A549 (cell line): ENCODE measurements at regions not wholly inside any gene's neighbourhood (a gene's known extent, or its start where the extent isn't known, plus 50 kb on each side); places are given as distances from the start of the nearest gene placed in this dataset.

Experiments used
- CBX2 ChIP-seq: fragments of 200-600 bp; sonication (generic); IDR thresholded peaks from 2 replicates; pipeline ENCODE4 v1.6.1; 2016; ENCODE audit warnings: low read depth, mild to moderate bottlenecking, borderline replicate concordance
- CTCF ChIP-seq: fragments of >200 bp; sonication (Bioruptor Twin); formaldehyde crosslinking; IDR thresholded peaks from 3 replicates; pipeline ENCODE4 v1.5.1; 2016
- POLR2A ChIP-seq: IDR thresholded peaks from 2 replicates; pipeline ENCODE4 v1.6.1; 2012; ENCODE audit warnings: mild to moderate bottlenecking, low read length

GRCh38 chr4:87745064-87745807 is 54.1 kb upstream of the IBSP start:
- TF ChIP-seq CBX2 (no peak), POLR2A (no peak), CTCF (no peak)
